ENCODE measurements at regions not wholly inside any gene's neighbourhood (a gene's known extent, or its start where the extent isn't known, plus 50 kb on each side); places are given as distances from the start of the nearest gene placed in this dataset.
"Not testable (repeated sequence)": the region's sequence is repeated elsewhere in the genome, so short reads cannot be mapped to it uniquely, and the experiment has no call there.

- H3K36me3 Mint-ChIP-seq (ENCODE audit: low read depth); H3K9me3 ChIP-seq (ENCODE audit: control insufficient read depth, low read length, poor library complexity, severe bottlenecking); H3K4me1 Mint-ChIP-seq; H3K27me3 Mint-ChIP-seq; DNase-seq; H3K27ac Mint-ChIP-seq; H3K4me3 Mint-ChIP-seq; ATAC-seq: not testable (repeated sequence)
Observed at GRCh38 chr21:9037588-9038544, 1483.5 kb upstream of the TPTE start.

GRCh38 chr21:9039520-9040365, 1481.6 kb upstream of the TPTE start:
- H3K27ac Mint-ChIP-seq; H3K36me3 Mint-ChIP-seq (ENCODE audit: low read depth); H3K4me1 Mint-ChIP-seq; H3K4me3 Mint-ChIP-seq; DNase-seq; H3K27me3 Mint-ChIP-seq; ATAC-seq; H3K9me3 ChIP-seq (ENCODE audit: control insufficient read depth, low read length, poor library complexity, severe bottlenecking): not testable (repeated sequence)

- not testable (repeated sequence) for H3K27ac Mint-ChIP-seq; H3K36me3 Mint-ChIP-seq (ENCODE audit: low read depth); ATAC-seq
Observed at GRCh38 chr21:9040406-9040805, 1481.0 kb upstream of the TPTE start.

GRCh38 chr21:9041175-9041948, 1480.0 kb upstream of the TPTE start:
- H3K4me1 Mint-ChIP-seq; H3K4me3 Mint-ChIP-seq; H3K9me3 ChIP-seq (ENCODE audit: control insufficient read depth, low read length, poor library complexity, severe bottlenecking); H3K27ac Mint-ChIP-seq; ATAC-seq; DNase-seq; H3K27me3 Mint-ChIP-seq; H3K36me3 Mint-ChIP-seq (ENCODE audit: low read depth): not testable (repeated sequence)

More at GRCh38 chr21:9040406-9040805, 1481.0 kb upstream of the TPTE start:
- H3K4me1 Mint-ChIP-seq; H3K9me3 ChIP-seq (ENCODE audit: control insufficient read depth, low read length, poor library complexity, severe bottlenecking); DNase-seq; H3K27me3 Mint-ChIP-seq; H3K4me3 Mint-ChIP-seq: not testable (repeated sequence)

- H3K27ac Mint-ChIP-seq; H3K9me3 ChIP-seq (ENCODE audit: control insufficient read depth, low read length, poor library complexity, severe bottlenecking); DNase-seq; H3K36me3 Mint-ChIP-seq (ENCODE audit: low read depth); H3K4me1 Mint-ChIP-seq; H3K27me3 Mint-ChIP-seq; H3K4me3 Mint-ChIP-seq: not testable (repeated sequence)
- ATAC-seq = peak; percentile 35
Observed at GRCh38 chr21:9043089-9043488, 1478.3 kb upstream of the TPTE start.

- DNase-seq; H3K9me3 ChIP-seq (ENCODE audit: control insufficient read depth, low read length, poor library complexity, severe bottlenecking); H3K36me3 Mint-ChIP-seq (ENCODE audit: low read depth); H3K4me1 Mint-ChIP-seq; H3K27ac Mint-ChIP-seq; H3K4me3 Mint-ChIP-seq; ATAC-seq; H3K27me3 Mint-ChIP-seq: not testable (repeated sequence)
Observed at GRCh38 chr21:9046870-9047269, 1474.5 kb upstream of the TPTE start.

GRCh38 chr21:9067515-9067914, 1453.9 kb upstream of the TPTE start:
- H3K36me3 Mint-ChIP-seq (ENCODE audit: low read depth); ATAC-seq; H3K27me3 Mint-ChIP-seq; H3K4me3 Mint-ChIP-seq; H3K9me3 ChIP-seq (ENCODE audit: control insufficient read depth, low read length, poor library complexity, severe bottlenecking); DNase-seq; H3K27ac Mint-ChIP-seq; H3K4me1 Mint-ChIP-seq: not testable (repeated sequence)

- not testable (repeated sequence) for H3K4me3 Mint-ChIP-seq; DNase-seq; ATAC-seq; H3K36me3 Mint-ChIP-seq (ENCODE audit: low read depth); H3K27ac Mint-ChIP-seq; H3K27me3 Mint-ChIP-seq; H3K4me1 Mint-ChIP-seq; H3K9me3 ChIP-seq (ENCODE audit: control insufficient read depth, low read length, poor library complexity, severe bottlenecking)
Observed at GRCh38 chr21:9068622-9069021, 1452.8 kb upstream of the TPTE start.

GRCh38 chr21:9070703-9071102, 1450.7 kb upstream of the TPTE start:
- not testable (repeated sequence) for H3K27me3 Mint-ChIP-seq, H3K4me3 Mint-ChIP-seq, ATAC-seq

GRCh38 chr21:9073010-9073409, 1448.4 kb upstream of the TPTE start:
- not testable (repeated sequence) for ATAC-seq; H3K27me3 Mint-ChIP-seq; H3K4me1 Mint-ChIP-seq; H3K9me3 ChIP-seq (ENCODE audit: control insufficient read depth, low read length, poor library complexity, severe bottlenecking); H3K4me3 Mint-ChIP-seq; DNase-seq; H3K27ac Mint-ChIP-seq; H3K36me3 Mint-ChIP-seq (ENCODE audit: low read depth)

More at GRCh38 chr21:9070703-9071102, 1450.7 kb upstream of the TPTE start:
- not testable (repeated sequence) for H3K36me3 Mint-ChIP-seq (ENCODE audit: low read depth); H3K9me3 ChIP-seq (ENCODE audit: control insufficient read depth, low read length, poor library complexity, severe bottlenecking); H3K4me1 Mint-ChIP-seq; DNase-seq; H3K27ac Mint-ChIP-seq

GRCh38 chr21:9074772-9075171, 1446.6 kb upstream of the TPTE start:
- not testable (repeated sequence) for H3K36me3 Mint-ChIP-seq (ENCODE audit: low read depth); H3K4me1 Mint-ChIP-seq; H3K27me3 Mint-ChIP-seq; H3K9me3 ChIP-seq (ENCODE audit: control insufficient read depth, low read length, poor library complexity, severe bottlenecking); DNase-seq; H3K27ac Mint-ChIP-seq; H3K4me3 Mint-ChIP-seq; ATAC-seq

GRCh38 chr21:9083091-9083826, 1438.1 kb upstream of the TPTE start:
- H3K36me3 Mint-ChIP-seq (ENCODE audit: low read depth); H3K27me3 Mint-ChIP-seq; H3K4me1 Mint-ChIP-seq; H3K27ac Mint-ChIP-seq; H3K4me3 Mint-ChIP-seq; H3K9me3 ChIP-seq (ENCODE audit: control insufficient read depth, low read length, poor library complexity, severe bottlenecking); ATAC-seq; DNase-seq: not testable (repeated sequence)
